NCI-H345 (cell line): ENCODE measurements at regions not wholly inside any gene's neighbourhood (a gene's known extent, or its start where the extent isn't known, plus 50 kb on each side); places are given as distances from the start of the nearest gene placed in this dataset.

Source experiments
- DNase-seq: peaks from one replicate; lab custom pipeline; 2025; lab: John Stamatoyannopoulos, UW

DNA sequence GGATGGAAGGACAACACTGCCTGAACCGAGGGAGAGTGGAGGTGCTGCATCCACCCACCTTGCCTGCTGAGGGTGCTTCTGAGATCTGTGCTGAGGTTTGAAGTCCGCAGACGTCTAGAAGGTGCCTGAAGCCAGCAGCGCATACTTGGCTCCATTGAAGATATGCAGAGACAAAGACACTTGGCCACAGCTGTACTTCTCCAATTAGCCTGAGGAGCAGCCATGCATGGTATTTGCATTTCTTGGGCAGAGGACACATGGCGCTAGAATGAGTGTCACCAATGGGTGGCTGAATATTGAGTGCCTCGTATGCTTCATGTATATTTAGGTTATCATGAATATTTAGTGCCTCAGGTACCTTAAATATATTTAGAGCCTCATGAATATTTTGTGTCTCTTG is 128.7 kb upstream of the ATP6AP2 start:
- no peak for DNase-seq

DNA sequence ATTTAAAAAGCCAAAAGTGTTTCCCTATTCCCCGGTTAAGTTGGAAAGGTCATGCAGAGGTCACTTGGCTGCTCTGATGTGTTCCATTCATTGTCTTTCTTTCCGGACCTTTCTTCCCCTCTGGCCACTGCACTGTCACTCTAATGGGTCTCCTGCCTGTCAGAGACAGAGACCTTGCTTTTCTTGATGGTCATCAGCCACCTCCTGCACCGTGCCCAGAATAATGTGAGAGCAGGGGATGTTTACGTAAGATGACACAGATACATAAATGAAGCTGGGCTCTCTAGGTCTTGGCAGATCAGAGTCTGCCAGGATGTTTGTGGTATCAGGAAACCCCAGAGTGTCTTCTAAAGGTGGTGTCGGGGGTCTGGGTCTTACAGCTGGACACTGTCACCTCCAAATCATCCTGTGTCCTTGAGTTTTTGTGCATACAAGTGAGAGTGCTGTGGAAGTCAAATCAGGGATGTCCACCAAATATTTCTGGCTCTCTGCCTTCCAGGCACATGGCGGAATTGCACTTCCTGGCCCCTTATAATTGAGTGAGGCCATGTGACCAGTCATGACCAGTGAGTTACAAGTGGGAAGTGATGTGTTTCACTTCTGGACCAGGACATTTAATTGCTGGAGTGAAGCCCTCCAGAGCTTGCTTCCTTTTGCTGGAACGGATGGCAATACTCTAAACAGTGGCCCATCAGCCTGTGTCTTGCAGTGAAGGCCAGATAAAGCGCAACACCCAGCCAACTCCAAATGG is 130.6 kb upstream of the ATP6AP2 start:
- no peak for DNase-seq

DNA sequence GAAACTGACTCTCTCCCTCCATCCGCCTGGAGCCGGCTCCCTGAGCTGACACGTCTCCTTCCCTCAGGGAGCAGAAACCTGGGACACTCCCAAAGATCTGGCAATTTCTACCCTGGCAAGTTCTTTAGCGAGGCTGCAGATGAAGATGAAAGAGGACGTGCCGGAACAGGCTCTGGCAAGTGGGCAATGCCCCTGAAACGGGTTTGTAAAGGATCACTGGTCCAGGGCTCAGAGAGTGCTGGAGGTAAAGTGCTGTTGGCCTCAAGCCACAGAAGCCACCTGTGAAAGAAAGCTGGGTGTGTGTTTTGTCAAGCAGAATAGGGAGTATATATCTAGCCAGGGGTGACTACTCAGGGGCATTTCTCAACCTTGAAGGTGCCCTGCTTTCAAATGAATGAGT is 131.4 kb upstream of the ATP6AP2 start:
- peak; percentile 3 for DNase-seq

DNA sequence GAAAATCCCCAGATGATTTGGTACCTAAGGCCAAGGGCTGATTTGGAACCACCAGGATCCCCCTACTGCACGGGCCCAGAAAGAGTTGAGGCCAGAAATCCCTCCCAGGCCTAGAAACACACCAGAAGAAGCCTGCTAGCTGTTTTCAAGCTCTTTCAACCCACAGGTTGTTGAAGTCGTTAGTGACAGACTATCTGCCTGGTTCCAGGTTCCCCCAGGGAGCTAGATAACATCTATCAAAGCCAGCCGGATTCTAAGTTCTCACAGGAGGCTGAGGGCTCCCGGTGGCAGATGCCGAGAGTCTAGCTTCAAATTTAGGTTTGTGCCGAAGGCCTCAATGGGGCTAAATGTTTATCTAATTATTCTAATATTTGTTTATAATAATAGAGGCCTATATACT is 132.0 kb upstream of the ATP6AP2 start:
- DNase-seq, result no peak

DNA sequence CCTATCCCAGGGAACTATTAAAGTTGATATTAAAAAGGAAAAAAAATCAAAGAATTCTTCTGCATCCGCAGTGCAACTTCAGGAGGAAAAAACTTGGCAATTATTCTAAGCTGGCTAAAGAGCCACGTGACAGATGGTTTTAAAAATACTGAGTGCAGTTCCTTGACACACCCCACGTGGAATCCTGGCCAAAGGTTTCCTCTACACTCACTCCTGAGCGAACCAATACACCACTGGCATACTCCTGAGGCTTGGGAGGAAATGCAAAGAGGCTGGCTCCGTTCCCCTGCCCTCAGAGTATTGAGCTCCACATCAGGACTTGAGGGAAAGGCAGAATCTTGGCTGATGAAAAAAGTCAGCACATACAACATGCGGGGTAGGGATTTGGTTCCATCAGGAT is 133.8 kb upstream of the ATP6AP2 start:
- no peak for DNase-seq

DNA sequence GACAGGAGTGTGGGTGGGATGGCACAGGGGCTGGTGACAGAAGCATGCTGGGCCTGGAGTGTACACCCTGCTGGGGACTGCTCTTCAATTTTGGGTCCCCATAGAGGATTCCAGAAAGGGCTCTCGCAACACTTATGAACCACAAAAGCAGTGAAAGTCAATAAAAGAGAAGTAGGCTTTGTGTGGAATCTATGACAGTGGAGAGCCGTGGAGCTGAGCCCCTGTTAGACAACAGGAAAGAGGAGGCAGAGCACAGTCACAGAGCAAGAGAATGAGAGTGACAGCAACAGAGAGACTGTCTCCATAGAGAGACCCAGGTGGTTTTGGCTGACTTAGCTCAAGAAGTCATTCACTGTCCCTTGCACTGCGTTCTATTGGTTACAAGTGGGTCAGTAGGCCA is 135.1 kb upstream of the ATP6AP2 start:
- DNase-seq, result no peak

DNA sequence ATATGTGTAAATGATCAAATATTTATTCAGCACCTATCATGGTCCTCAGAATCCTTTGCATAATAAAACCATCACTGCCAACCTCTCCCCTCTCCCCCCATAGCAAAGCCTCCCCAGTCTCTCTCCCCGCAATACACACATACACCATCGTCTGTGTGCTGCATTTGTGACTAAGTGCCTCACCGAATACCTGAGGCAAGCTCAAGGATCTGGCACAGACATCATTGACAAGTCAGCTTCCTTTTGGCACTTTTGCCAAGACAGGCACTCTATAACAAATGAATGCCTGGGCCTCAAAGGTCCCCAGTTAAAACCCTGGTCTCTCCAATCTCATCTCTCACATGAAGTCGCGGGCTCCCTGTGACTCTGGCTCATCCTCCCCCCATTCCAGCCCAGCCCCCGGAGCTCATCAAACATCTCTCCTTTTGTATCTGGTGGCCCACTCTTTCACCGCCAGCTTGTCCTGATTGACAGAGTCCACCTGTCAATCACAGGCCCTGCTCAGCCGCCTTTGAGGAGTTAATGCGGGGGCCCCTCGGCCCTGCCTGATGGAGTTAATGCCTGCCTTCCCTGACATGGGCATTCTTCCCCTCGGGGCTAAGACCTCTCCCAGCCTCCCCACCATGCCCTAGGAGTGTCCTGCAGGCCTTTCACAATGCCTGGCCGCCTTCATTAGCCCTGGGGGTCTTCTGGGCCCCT is 135.8 kb upstream of the ATP6AP2 start:
- no peak for DNase-seq

DNA sequence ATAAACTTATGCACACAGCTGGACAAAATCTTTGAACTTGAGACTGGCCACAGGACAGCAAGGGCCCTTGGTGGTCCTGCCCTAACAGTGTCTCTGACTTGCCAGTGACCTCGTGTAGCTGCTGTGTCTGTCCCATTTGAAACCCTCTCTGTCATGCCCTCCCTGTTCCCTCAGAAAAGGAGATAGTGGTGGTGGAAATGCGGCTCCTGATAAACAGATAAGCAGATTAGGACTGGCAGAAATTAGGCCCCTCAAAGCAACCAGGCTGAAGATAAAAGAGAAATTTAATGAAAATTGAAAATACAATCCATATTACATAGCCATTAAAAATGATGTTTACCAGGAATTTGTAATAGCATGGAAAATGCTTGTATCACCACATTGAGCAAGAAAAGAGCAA is 136.6 kb upstream of the ATP6AP2 start:
- no peak for DNase-seq

DNA sequence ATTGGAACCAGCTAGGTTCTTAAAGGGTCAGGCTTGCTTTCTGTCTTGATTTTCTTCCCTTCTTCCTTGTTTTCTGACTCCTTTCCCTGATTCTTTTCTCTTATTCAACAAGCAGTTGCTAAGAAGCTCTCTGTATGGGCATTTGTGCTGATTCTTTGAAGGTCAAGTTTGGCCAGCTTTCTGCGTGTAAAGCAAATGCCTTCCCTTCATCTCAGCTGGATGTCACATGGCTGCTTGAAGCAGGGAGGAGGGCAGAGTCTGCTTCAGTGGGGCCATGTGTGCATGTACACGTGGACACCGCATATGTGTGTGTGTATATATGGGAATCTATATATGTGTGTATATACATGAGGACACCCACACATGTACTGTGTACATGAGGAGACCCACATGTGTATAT is 139.9 kb upstream of the ATP6AP2 start:
- no peak for DNase-seq

DNA sequence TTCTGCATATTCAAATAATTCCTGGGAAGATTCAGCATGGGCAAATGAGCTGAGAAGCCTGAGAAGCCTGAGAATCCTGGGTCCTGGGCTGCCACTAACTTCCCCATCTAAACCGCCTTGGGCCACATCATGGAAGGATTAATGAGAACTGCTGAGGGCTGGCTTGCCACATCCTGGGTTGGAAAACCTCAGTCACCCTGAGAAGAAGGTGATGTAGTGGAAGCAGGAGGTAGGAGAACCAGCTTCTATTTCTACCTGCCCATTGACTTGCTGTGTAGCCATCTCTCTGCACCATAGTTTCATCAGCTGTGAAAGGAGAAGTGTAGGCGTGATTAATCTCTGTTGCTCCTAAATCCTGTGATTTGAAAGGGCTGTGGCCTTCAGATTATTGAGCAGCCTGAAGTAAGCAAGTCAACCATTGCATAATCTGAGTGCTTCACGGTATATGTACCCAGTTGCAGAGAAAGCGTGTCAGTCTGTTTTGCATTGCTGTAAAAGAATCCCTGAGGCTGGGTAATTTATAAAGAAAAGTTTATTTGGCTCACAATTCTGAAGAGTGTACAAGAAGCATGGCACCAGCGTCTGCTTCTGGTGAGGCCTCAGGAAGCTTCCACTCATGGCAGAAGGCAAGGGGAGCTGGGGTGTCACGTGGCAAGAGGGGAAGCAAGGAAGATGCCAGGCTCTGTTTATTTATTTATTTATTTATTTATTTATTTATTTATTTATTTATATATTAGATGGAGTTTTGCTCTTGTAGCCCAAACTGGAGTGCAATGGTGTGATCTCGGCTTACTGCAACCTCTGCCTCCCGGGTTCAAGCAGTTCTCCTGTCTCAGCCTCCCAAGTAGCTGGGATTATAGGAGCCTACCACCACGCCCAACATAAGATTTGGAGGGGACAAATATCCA is 140.9 kb upstream of the ATP6AP2 start:
- DNase-seq, result no peak

DNA sequence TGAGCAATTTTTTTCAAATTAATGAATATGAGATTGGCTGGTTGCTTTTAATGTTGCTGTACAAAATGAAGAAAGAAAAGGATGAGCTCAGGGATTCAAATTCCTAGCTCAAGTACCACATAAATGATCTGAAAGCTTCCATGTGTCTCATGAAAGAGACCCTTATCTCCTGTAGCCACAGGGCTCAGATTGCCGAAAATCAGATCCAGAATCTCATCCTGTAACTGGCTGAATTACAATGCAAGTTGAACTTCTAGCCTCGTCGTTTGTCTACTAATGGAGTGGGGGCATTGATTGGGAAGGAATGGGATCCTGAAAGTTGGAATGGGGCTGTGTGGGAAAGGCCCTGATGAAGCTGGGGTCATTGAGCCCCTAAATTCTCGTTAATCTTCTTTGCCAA is 143.4 kb upstream of the ATP6AP2 start:
- DNase-seq, result no peak

DNA sequence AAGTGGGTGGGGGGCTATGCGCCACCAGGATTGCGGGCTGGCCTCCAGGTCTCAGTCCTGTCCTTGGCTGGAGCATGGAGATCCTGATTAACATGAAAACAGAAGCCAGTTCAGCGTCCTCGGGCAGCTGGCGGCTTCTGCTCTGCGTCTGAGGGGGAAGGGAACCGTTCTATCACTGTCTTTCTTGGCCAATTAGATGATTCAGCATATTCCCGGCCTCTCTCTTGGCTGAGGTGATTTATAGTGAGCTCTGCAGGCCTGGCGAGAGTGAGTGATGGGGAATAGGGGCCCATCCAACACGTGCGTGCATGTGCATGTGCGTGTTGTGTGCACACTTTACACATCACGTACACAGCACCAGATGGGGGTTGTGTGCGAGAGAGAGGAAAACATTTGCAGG is 145.8 kb upstream of the ATP6AP2 start:
- no peak for DNase-seq

DNA sequence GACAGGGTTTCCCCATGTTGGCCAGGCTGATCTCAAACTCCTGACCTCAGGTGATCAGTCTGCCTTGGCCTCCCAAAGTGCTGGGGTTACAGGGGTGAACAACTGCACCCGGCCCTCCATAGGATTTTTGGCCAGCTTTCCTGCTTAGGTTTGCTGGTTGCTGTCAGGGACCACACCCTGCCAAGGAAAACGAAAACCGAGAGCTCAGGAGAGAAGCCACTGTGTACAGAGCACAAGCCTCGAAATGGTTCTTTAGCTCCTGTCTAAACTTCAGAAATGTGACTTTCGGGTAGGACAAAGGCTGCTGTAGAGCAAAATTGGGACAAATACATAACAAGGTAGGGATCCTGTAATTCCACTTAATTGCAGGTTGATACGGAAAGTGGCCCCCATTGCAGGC is 146.3 kb upstream of the ATP6AP2 start:
- DNase-seq, result no peak

DNA sequence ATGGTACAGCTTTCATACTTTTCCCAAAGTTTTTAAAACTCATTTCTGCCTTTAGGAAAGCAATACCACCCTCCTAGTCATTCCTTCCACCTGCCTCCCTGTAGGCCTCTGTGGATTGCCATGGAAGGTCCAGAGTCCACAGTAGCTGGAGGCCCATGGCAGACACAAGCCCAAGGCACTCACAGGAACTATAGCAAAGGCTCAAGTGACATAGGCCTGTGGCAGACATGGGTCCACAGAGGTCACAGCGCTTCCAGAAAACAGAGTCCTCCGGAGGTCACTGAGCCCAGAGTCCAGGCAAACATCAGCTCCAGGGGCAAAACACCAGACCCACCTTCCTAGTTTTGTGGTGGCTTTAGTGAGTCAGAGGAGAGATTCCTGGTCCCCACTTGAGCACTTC is 147.6 kb upstream of the ATP6AP2 start:
- DNase-seq, result no peak

DNA sequence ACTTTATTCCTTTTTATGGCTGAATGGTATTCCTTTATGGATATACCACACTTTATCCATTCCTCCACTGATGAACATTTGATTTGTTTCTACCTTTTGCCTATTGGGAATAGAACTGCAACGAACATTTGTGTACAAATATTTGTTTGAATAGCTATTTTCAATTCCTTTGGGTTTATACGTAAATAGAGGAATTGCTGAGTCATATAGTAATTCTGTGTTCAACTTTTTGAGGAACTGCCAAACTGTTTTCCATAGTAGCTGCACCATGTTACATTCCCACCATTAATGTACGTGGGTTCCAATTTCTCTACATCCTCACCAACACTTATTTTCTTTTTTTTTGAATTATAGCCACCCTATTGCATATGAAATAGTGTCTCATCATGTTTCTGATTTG is 156.5 kb upstream of the ATP6AP2 start:
- no peak for DNase-seq

DNA sequence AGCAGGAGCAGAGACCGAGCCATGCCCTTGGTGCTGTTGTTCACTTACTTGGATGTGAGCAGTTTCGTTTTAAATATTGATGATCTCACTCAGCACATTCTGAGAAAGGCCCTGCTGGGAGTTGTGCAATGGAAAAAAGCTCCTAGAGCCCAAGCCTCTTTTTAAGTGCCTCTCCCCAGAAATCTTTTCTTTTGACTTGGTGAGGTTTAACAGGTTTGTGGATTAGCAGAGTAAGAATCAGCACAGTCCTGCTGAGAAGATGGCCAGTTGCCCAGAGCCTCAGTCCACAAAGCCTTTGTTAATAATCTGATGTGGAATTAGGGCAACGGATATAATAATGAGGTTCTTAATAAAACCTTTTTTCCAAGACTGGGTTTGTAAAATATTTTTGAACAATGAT is 157.5 kb upstream of the ATP6AP2 start:
- DNase-seq, result no peak

DNA sequence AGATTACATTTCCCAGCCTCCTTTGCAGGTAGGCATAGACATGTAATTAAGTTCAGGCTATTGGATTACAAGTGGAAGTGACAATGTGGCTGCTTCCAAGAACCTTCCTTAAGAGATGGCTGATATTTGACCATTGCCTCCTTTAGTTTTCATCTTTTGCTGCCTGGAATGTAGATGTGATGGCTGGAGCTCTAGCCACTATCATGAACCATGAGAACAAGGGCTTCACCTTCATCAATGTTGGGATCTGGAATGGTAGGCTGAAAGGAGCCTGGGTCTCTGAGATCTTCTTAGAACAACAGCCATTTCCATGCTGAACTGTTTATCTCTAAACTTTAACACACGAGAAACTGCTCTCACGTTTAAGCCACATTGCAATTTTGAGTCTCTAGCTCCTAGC is 158.7 kb upstream of the ATP6AP2 start:
- no peak for DNase-seq

DNA sequence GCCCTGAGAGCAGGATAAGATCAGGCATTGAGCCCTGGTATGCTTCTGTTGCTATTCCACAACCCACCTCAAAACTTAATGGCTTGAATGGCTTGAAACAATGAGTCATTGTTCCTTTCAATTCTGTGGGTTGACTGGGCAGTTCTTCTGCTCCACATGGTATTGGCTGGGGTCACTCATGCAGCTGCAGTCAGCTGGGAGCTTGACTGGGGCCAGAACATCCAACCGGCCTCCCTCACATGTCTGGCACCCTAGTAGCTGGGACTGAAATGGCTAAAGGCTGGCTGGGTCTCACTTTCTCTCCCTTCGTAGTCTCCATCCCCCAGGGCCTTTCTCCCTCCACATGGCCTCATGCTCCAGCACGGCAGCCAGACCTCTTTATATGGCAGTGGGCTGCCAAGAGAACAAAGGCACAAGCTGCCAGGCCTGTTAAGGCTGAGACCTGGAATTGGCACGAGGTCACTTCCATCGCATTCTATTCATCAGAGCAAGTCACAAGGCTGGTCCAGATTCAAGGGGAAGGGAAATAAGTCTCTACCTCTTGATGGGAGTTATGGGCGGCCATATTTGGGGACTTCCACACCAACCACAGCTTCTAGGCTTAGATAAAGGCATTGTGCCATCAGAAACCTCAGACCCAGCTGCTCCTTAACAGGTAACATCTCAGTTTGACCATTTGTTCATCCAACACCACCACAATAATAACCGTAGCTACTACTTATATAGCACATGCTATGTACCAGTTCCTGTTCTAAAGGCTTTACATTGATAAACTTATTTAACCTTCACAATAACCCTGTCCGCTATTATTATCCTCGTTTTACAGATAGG is 159.7 kb upstream of the ATP6AP2 start:
- no peak for DNase-seq

DNA sequence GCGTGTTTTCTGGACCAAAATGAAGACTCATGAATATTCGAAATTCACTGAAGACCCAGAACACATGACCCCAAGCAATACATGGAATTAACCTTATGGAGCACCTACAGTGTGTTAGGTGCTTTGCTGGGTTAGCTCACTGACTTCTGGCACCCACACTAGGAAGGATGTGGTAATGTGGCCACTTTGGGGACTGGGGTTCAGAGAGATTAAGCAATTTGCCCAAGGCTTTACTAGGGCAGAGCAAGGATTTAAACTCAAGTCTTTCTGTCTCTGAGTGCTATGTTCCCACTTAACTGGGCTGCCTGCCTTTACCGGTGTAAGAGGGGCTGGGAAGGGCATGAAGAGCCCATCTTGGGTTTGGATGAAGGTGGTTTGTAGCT is 162.0 kb upstream of the ATP6AP2 start:
- DNase-seq, result no peak

DNA sequence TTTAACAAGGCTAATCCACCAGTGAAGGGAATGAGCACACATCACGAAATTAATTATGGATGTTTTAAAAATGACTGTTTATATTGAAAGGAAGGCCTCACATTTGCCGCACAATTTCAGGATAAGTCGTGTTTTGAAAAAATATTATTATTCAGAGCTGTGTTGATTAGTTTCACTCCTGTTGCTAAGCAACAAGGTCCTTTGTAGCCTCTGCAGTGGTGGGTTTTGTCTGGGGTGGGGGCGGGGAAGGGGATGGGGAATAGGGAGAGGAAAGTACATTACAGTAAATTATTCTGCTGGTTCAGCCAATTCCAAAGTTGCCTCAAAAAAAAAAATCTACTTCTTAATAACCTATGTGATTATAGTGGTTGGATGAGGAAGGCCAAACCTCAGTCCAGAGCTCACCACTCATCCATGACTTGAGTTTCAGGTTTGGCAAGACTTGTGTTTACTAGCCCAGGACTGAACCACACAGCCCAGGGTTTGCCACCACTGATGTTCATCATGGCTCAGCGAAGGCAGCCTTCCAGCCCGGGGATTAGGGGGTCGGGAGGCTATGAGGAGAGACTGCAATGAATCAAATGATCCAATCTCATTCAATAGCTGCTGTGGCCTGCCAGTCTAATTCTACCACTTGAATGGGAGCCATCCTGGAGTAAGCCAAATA is 162.5 kb upstream of the ATP6AP2 start:
- DNase-seq, result no peak

DNA sequence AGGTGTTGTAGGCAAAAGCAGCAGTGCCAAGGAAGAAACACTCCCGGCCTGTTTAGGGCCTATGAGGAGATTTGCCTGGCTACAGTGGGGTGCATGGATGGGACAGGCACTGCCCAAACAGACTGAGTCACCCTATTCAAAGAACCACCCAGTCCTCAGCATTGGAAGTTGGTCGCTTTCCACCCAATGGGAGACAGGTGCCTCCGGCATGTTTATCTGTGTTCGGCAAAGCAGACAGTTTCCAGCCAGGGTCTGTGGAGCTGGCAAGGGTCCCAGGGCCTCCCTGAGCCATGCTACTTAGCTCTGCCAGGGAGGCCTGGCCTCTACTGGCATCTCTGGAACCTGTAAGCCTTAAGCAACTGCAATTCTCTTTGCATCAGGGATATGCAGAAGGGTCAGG is 165.1 kb upstream of the ATP6AP2 start:
- DNase-seq, result no peak

DNA sequence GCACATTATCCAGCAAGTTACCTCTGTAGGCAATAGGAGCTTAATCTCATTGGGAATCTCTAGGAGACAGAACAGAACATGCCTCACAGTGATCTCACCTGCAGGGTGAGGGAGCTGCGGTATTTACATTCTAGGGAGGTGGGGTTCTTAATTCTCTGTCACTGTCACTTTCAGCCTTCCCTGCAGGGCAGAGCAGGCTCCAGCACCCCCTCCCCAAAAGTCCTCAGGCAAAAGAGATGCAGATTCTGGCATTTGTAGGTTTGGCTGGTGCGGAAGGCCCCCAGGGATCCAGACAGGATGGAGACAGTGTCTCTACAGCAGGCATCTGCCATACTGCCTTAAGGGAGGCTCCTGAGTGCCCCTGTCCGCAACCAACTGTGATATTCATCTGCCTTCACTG is 166.4 kb upstream of the ATP6AP2 start:
- DNase-seq, result no peak
